ENCODE measurements at regions not wholly inside any gene's neighbourhood (a gene's known extent, or its start where the extent isn't known, plus 50 kb on each side); places are given as distances from the start of the nearest gene placed in this dataset.

- no peak overlapping the region for H2AFZ ChIP-seq (ENCODE audit: insufficient read depth, low read depth, low read length, poor library complexity, severe bottlenecking)
- no peaks in the 10 kb centered on the region for H4K20me1 ChIP-seq (ENCODE audit: insufficient read depth, low read length)
- Mint-ChIP-seq H3K27me3 (ENCODE audit: low read depth in 3 of 3) (peaks cover 0 to 3% (median 2%) of the 10 kb centered on the region in 3 donors), H3K9me3 (no peaks in the 10 kb centered on the region), H3K4me1 (peaks cover 17% of the 10 kb centered on the region), H3K4me3 (peak overlapping the region in 1 of 2 donors; percentile 47), H3K36me3 (no peaks in the 10 kb centered on the region), H3K27ac (peak overlapping the region in 1 of 7 donors; percentile 15)
- DNase-seq = no peak
- no peaks in the 10 kb centered on the region for H3K9me3 ChIP-seq (replicated peaks in 1 of 2; ENCODE audit: control insufficient read depth in 1 of 2, insufficient read depth in 1 of 2, low read length in 2 of 2)
- 66% methylated on average over 7 of the region's 8 CpGs for WGBS (ENCODE audit: insufficient coverage)
- H3K36me3 ChIP-seq (replicated peaks in 1 of 2; ENCODE audit: control insufficient read depth in 1 of 2, insufficient read depth in 2 of 2, low read length in 2 of 2) = no peaks in the 10 kb centered on the region
- no peak overlapping the region for H3K4me2 ChIP-seq (replicated peaks; ENCODE audit: extremely low read depth, low read length, poor library complexity, severe bottlenecking)
- no peaks in the 10 kb centered on the region for H3K79me2 ChIP-seq (ENCODE audit: insufficient read depth, low read length)
- H3K4me3 ChIP-seq (replicated peaks in 1 of 3; ENCODE audit: low read depth in 2 of 3, low read length in 3 of 3) = no peak overlapping the region
- no peak overlapping the region for H3K27ac ChIP-seq (ENCODE audit: low read depth in 1 of 2, low read length in 2 of 2)
- no peaks in the 10 kb centered on the region for H3K27me3 ChIP-seq (ENCODE audit: control insufficient read depth in 2 of 2, insufficient read depth in 2 of 2, low read length in 2 of 2)
- intact Hi-C loops (cut with micrococcal nuclease) = loop anchor here in 1 of 2 donors (5.0 kb wide), 1 partner anchor 34 kb away; no protein-coding TSS in a partner anchor
- TF ChIP-seq CTCF (IDR thresholded peaks at IDR 0.05) = no peak
- peaks cover 13% of the 10 kb centered on the region in 2 donors for H3K4me1 ChIP-seq (ENCODE audit: control insufficient read depth in 1 of 2, insufficient read depth in 2 of 2, low read length in 2 of 2)
- no peak overlapping the region for H3K9ac ChIP-seq (ENCODE audit: insufficient read depth, low read length, poor library complexity, severe bottlenecking)
Measured at GRCh38 chr12:123096182-123096581, 54.7 kb downstream of the PITPNM2 start.

DNA sequence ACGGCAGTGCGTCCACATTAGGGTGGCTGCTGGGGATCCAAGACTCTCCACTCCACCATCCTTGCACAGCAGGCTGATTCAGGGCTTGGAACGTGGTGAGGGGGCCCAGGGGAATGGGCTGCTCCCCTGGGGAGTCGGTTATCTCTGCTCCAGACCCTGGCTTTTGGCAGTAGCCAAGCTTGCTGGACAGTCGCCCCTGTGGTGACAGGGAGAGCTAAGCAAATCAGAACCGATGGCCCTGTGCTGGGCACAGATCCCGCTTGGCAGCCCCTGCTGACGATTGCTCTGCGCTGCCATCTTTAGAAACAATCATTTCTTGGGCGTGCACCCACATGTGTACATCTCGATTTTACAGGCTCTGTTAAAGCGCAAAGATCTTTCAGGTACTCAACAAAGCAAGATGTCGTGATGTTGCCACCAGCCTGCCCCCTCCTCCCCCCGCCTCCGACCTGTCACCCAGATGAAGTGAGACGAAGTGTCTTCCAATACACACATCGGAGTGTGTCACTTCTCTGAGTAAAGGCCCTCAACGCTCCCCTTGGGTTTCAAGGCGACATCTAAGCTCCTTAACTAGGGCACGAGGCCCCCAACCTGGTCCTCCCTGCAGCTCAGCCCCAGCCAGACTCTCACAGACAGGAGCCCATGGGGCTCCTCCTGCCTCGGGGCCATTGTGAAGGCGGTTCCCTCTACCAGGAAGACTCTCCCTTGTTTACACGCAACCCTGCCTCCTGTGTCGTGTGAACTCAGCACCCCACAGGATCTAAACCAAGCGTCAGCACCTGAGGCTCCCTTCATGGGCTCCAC is 55.6 kb downstream of the PITPNM2 start:
- no peak overlapping the region for H3K4me2 ChIP-seq (replicated peaks; ENCODE audit: extremely low read depth, low read length, poor library complexity, severe bottlenecking)
- DNase-seq = no peak
- H3K4me3 Mint-ChIP-seq = no peak overlapping the region
- no peak overlapping the region for H3K4me3 ChIP-seq (replicated peaks in 1 of 3; ENCODE audit: low read depth in 2 of 3, low read length in 3 of 3)
- no peaks in the 10 kb centered on the region for H3K79me2 ChIP-seq (ENCODE audit: insufficient read depth, low read length)
- H3K27ac ChIP-seq (ENCODE audit: low read depth in 1 of 2, low read length in 2 of 2) = no peak overlapping the region
- H3K4me1 Mint-ChIP-seq = peaks cover 19% of the 10 kb centered on the region
- no peak overlapping the region for H2AFZ ChIP-seq (ENCODE audit: insufficient read depth, low read depth, low read length, poor library complexity, severe bottlenecking)
- intact Hi-C loops (cut with micrococcal nuclease) = loop anchor here in 1 of 2 donors (5.0 kb wide), 1 partner anchor 33 kb away; no protein-coding TSS in a partner anchor
- H3K27me3 ChIP-seq (ENCODE audit: control insufficient read depth in 2 of 2, insufficient read depth in 2 of 2, low read length in 2 of 2) = no peaks in the 10 kb centered on the region
- H3K4me1 ChIP-seq (ENCODE audit: control insufficient read depth in 1 of 2, insufficient read depth in 2 of 2, low read length in 2 of 2) = peaks cover 19 to 22% of the 10 kb centered on the region in 2 donors
- H3K9ac ChIP-seq (ENCODE audit: insufficient read depth, low read length, poor library complexity, severe bottlenecking) = no peak overlapping the region
- H3K9me3 ChIP-seq (replicated peaks in 1 of 2; ENCODE audit: control insufficient read depth in 1 of 2, insufficient read depth in 1 of 2, low read length in 2 of 2) = no peaks in the 10 kb centered on the region
- H4K20me1 ChIP-seq (ENCODE audit: insufficient read depth, low read length) = no peaks in the 10 kb centered on the region
- peaks cover 0 to 3% (median 2%) of the 10 kb centered on the region in 3 donors for H3K27me3 Mint-ChIP-seq (ENCODE audit: low read depth in 3 of 3)
- no peaks in the 10 kb centered on the region for H3K36me3 Mint-ChIP-seq
- 96% methylated on average over 23 of the region's 25 CpGs for WGBS (ENCODE audit: insufficient coverage)
- peaks cover 0 to 2% (median 0%) of the 10 kb centered on the region in 7 donors for H3K9me3 Mint-ChIP-seq
- TF ChIP-seq CTCF (IDR thresholded peaks at IDR 0.05) = no peak
- H3K36me3 ChIP-seq (replicated peaks in 1 of 2; ENCODE audit: control insufficient read depth in 1 of 2, insufficient read depth in 2 of 2, low read length in 2 of 2) = no peaks in the 10 kb centered on the region
- peak overlapping the region in 2 of 7 donors; percentile 15 to 18 for H3K27ac Mint-ChIP-seq
